ENCODE measurements at regions not wholly inside any gene's neighbourhood (a gene's known extent, or its start where the extent isn't known, plus 50 kb on each side); places are given as distances from the start of the nearest gene placed in this dataset.

DNA sequence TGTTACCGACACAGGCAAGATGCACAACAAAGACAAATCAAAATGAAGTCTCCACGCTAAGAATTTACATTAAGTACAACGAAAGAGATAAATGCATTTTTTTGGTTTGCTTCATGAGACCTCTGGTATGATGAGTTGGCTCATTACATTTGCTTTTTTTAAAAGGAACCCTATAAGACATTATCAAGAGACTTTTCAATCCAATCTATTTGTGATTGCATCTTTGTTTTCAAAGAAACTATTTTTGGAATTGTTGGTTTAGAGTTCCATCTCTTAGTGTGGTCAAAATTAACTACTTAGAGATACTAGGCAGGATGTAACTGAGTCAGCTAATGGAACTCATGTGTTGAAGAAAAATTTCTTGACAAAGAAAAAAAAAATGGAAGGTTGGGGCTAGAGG lies 200.1 kb downstream of the ZC3H11B start:
- TF ChIP-seq, protein P1, sequence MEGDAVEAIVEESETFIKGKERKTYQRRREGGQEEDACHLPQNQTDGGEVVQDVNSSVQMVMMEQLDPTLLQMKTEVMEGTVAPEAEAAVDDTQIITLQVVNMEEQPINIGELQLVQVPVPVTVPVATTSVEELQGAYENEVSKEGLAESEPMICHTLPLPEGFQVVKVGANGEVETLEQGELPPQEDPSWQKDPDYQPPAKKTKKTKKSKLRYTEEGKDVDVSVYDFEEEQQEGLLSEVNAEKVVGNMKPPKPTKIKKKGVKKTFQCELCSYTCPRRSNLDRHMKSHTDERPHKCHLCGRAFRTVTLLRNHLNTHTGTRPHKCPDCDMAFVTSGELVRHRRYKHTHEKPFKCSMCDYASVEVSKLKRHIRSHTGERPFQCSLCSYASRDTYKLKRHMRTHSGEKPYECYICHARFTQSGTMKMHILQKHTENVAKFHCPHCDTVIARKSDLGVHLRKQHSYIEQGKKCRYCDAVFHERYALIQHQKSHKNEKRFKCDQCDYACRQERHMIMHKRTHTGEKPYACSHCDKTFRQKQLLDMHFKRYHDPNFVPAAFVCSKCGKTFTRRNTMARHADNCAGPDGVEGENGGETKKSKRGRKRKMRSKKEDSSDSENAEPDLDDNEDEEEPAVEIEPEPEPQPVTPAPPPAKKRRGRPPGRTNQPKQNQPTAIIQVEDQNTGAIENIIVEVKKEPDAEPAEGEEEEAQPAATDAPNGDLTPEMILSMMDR (IDR thresholded peaks at IDR 0.05; ENCODE audit: borderline replicate concordance, extremely low read depth, low read length, poor library complexity, severe bottlenecking) = no peak
- no peak for TF ChIP-seq EZH2 (IDR thresholded peaks at IDR 0.05; ENCODE audit: borderline replicate concordance, low read depth, low read length, severe bottlenecking)

Data from DND-41 (cell line).